Tibial artery (tissue), 4 donors: ENCODE measurements at regions not wholly inside any gene's neighbourhood (a gene's known extent, or its start where the extent isn't known, plus 50 kb on each side); places are given as distances from the start of the nearest gene placed in this dataset.

ENCODE experiments used
- DNase-seq, 2 donors: peaks; one replicate each; pipeline ENCODE4 v3.0.0-alpha.2; 2019
- H3K27ac ChIP-seq, 2 donors: fragments of 200-600 bp; sonication (generic) in 1 of 2; 1 replicate in 1 of 2; 2 replicates in 1 of 2; pipeline ENCODE4 v1.5.1; 2018 to 2019; ENCODE audit warnings: mild to moderate bottlenecking in 1 of 2
- H3K27me3 ChIP-seq, 2 donors: fragments of 200-600 bp; sonication (generic) in 1 of 2; one replicate each; pipeline versions ENCODE4 v1.5.1 to v1.6.0; 2016 to 2019
- H3K36me3 ChIP-seq, 3 donors: fragments of 200-600 bp; sonication (generic) in 2 of 3; one replicate each; pipeline ENCODE4 v1.5.1; 2016 to 2019; ENCODE audit warnings: mild to moderate bottlenecking in 2 of 3
- H3K4me1 ChIP-seq, 4 donors: fragments of 200-600 bp; sonication (generic) in 2 of 4; 1 replicate in 3 of 4; 2 replicates in 1 of 4; pipeline ENCODE4 v1.5.1; 2016 to 2019
- H3K4me3 ChIP-seq, 2 donors: fragments of 200-600 bp; sonication (generic) in 1 of 2; 1 replicate in 1 of 2; 2 replicates in 1 of 2; pipeline ENCODE4 v1.5.1; 2018 to 2019; ENCODE audit warnings: mild to moderate bottlenecking in 2 of 2
- H3K9me3 ChIP-seq, 3 donors: fragments of 200-600 bp; sonication (generic) in 1 of 3; one replicate each; pipeline ENCODE4 v1.5.1; 2016 to 2019
- CTCF ChIP-seq, 2 experiments: fragments of 200-600 bp in 1 of 2; fragments of 450-650 bp in 1 of 2; IDR thresholded peaks; one replicate each; pipeline ENCODE4 v1.5.1; 2017 to 2019; ENCODE audit warnings: antibody characterized with exemption in 2 of 2, mild to moderate bottlenecking in 1 of 2, moderate library complexity in 1 of 2
- intact Hi-C: fragments of 100-400 bp; cut with DNase I; formaldehyde crosslinking; loops from one replicate; pipeline ENCODE4 v1.15.0; 2023; ENCODE audit warnings: low total_unique reads

- H3K4me1 ChIP-seq = peaks cover 0 to 25% (median 10%) of the 10 kb centered on the region in 4 donors
- no peaks in the 10 kb centered on the region for H3K36me3 ChIP-seq
- H3K9me3 ChIP-seq = peaks cover 0 to 8% (median 0%) of the 10 kb centered on the region in 3 donors
- no peak for TF ChIP-seq CTCF (IDR thresholded peaks at IDR 0.05)
- H3K27ac ChIP-seq = peak overlapping the region in 1 of 2 donors; percentile 7
- no peak for DNase-seq
- no peaks in the 10 kb centered on the region for H3K27me3 ChIP-seq
- no peak overlapping the region for H3K4me3 ChIP-seq
- intact Hi-C loops = no loop called here
These were observed 287.1 kb downstream of the LTN1 start for GRCh38 chr21:28705616-28706015.

DNA sequence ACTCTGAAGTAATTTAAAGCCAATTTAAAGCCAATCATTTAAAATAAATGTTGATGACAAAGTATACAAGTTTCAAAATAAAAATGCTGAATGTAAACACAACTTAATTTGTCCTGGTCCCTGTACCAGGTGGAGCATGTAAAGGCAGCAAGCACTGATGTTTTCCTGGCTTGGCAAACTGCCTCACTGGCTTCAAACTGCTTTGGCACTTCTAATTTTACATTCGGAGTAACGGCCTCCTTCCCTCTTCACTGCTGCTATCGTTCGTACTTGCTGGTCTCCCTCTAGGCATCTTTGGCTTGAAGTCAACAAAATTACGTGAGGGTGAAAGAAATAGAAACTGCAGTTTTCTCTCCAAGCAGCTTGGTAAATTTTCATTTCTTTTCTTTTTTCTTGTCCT, 287.9 kb downstream of the LTN1 start:
- H3K9me3 ChIP-seq = peaks cover 0 to 8% (median 0%) of the 10 kb centered on the region in 3 donors
- no peak for TF ChIP-seq CTCF (IDR thresholded peaks at IDR 0.05)
- intact Hi-C loops = no loop called here
- DNase-seq = peak in 1 of 2 donors; percentile 70
- no peak overlapping the region for H3K4me3 ChIP-seq
- H3K4me1 ChIP-seq = peaks cover 0 to 25% (median 10%) of the 10 kb centered on the region in 4 donors
- H3K27ac ChIP-seq = peak overlapping the region in 1 of 2 donors; percentile 7
- no peaks in the 10 kb centered on the region for H3K27me3 ChIP-seq
- no peaks in the 10 kb centered on the region for H3K36me3 ChIP-seq

- TF ChIP-seq CTCF (IDR thresholded peaks at IDR 0.05) = no peak
- H3K4me3 ChIP-seq = no peak overlapping the region
These were observed 288.8 kb downstream of the LTN1 start for GRCh38 chr21:28703861-28704260.

GRCh38 chr21:28699596-28700259, 292.9 kb downstream of the LTN1 start:
- Histone ChIP-seq H3K4me3 (no peak overlapping the region), H3K27me3 (no peaks in the 10 kb centered on the region), H3K36me3 (no peaks in the 10 kb centered on the region), H3K27ac (no peak overlapping the region), H3K9me3 (peaks cover 0 to 8% (median 0%) of the 10 kb centered on the region in 3 donors), H3K4me1 (peaks cover 0 to 13% (median 5%) of the 10 kb centered on the region in 4 donors)
- intact Hi-C loops = no loop called here
- no peak for DNase-seq
- TF ChIP-seq CTCF (IDR thresholded peaks at IDR 0.05) = no peak

More at GRCh38 chr21:28703861-28704260, 288.8 kb downstream of the LTN1 start:
- H3K4me1 ChIP-seq = peaks cover 0 to 25% (median 10%) of the 10 kb centered on the region in 4 donors
- H3K27ac ChIP-seq = no peak overlapping the region
- no peaks in the 10 kb centered on the region for H3K27me3 ChIP-seq
- no peaks in the 10 kb centered on the region for H3K36me3 ChIP-seq
- intact Hi-C loops = no loop called here
- no peak for DNase-seq
- peaks cover 0 to 8% (median 0%) of the 10 kb centered on the region in 3 donors for H3K9me3 ChIP-seq

- DNase-seq = no peak
- H3K9me3 ChIP-seq = peaks cover 0 to 8% (median 0%) of the 10 kb centered on the region in 3 donors
- peaks cover 0 to 8% (median 1%) of the 10 kb centered on the region in 4 donors for H3K4me1 ChIP-seq
- H3K27me3 ChIP-seq = no peaks in the 10 kb centered on the region
- no peak overlapping the region for H3K27ac ChIP-seq
- TF ChIP-seq CTCF (IDR thresholded peaks at IDR 0.05) = no peak
- no peak overlapping the region for H3K4me3 ChIP-seq
- intact Hi-C loops = no loop called here
- no peaks in the 10 kb centered on the region for H3K36me3 ChIP-seq
These were observed 293.5 kb downstream of the LTN1 start for GRCh38 chr21:28699186-28699585.
